GM12891 (cell line): ENCODE measurements at regions not wholly inside any gene's neighbourhood (a gene's known extent, or its start where the extent isn't known, plus 50 kb on each side); places are given as distances from the start of the nearest gene placed in this dataset.

ENCODE experiments used
- POLR2A ChIP-seq: IDR thresholded peaks from 2 replicates; pipeline ENCODE4 v1.6.1; 2011; ENCODE audit warnings: low read depth, low read length, control low read depth
- SPI1 ChIP-seq: IDR thresholded peaks from 2 replicates; pipeline ENCODE4 v1.6.1; 2011; ENCODE audit warnings: low read depth, low read length, control low read depth

- no peak for TF ChIP-seq POLR2A
- no peak for TF ChIP-seq SPI1
These were observed 403.0 kb upstream of the CNKSR2 start for GRCh38 chrX:20971250-20971649.
